ENCODE measurements at regions not wholly inside any gene's neighbourhood (a gene's known extent, or its start where the extent isn't known, plus 50 kb on each side); places are given as distances from the start of the nearest gene placed in this dataset.

GRCh38 chr1:201612645-201613044 lies 73.7 kb downstream of the NAV1 start:
- no peak for DNase-seq

DNA sequence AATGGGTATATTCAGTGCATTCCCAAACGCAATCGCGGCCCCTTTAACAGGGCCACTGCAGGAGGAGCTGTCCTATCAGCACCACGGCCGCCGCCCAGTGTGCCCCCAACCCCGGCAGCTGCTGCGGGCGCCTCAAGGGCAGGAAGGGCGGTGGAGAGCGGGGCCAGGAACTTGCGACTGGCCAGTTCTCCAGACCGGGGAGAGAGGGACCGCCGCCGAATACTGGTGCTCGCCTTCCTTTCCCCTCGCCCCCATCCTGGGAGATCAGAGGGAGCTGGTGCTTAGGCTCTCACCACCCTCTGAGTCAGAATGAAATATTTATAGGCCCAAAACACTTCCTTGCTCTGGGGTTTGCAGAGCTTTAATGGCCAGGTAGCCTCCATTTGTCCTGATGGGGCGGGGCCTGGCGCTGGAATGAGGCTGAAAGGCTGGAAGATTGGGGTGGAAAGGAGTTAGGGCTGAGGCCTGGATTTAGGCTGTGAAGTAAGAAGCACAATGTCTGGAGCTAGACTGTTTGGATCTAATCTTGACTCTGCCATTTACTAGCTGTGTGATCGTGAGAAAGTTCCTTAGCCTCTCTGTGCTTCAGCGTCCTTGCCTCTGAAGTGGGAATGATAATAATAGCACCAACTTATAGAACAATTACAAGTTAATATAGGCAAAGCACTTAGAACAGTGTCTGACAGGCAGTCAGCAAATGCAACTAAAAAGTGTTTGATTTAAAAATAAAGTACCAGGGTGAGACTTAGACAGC lies 75.5 kb downstream of the NAV1 start:
- peak; percentile 56 for DNase-seq

DNA sequence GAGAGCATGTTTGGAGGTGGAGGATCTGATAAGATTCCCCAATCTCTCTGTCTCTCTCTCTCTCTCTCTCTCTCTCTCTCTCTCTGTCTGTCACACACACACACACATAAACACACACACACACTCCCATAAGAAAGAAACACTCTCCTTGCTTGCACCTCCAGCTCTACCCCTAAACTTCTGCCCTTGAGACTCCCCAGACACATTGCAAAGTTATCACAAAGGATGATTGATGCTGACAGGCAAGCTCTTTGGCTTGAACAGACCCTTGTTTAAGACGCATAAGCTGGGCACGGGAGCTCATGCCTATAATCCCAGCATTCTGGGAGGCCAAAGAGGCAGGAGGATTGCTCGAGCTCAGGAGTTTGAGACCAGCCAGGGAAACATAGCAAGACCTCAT lies 78.2 kb downstream of the NAV1 start:
- no peak for DNase-seq

DNA sequence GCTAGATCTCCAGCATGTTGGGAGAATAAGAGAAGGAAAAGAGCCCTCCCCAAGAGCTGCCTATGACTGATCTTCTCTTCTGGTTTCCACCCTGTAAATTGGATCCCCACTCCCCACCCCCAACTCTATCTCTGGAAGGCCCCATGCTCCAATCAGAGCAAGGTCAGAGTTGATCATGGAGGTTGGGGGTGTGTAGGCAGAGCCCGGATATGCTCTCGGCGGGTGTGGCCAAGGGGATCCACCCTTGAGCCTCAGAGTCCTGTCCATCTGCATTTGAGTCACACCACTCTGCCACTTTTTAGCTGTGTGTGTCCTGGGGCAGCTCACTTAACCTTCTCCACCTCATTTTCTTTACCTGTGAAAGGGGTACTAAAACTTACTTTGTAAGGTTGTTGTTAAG lies 79.5 kb downstream of the NAV1 start:
- no peak for DNase-seq

- no peak for DNase-seq
Observed at GRCh38 chr1:201618905-201619304, 80.0 kb downstream of the NAV1 start.

DNA sequence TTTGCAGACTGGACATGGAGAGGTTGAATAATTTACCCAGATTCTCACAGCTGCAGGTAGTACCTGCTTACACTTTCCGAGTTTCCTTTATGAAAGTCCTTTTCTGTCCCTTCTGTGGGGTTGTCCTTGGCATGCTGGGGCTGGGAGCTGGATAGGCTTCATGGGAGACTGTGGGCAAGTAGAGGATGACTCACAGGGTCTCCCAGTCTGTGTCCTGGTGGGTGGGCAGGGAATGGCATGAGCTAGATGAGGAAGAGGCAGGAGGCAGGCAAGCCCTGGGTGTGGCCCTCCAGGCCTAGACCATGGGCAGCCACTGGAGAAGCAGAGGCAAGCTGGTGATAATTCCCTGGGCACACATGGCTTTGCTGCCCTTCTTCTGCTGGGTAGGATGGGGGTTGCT lies 80.6 kb downstream of the NAV1 start:
- DNase-seq: no peak

DNA sequence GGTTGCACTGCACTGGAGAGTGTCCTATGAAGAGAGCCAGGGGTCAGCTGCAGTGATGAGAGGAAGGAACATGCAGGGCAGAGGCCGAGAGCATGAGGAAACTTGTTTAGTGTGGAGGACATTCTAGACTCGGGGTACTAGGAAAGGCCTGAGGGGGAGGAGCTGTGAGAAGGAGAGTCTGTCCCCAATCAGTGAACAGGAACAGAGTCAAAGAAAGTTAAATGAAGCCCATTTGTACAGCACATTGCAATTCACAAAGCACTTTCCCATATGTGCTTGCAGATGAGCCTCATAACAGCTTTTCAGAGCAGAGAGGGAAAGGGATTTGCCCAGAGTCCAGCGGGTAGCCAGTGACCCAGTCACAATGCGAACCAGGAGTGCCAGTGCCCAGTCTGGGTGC lies 83.4 kb downstream of the NAV1 start:
- no peak for DNase-seq

GRCh38 chr1:201622824-201623223 lies 83.9 kb downstream of the NAV1 start:
- no peak for DNase-seq

DNA sequence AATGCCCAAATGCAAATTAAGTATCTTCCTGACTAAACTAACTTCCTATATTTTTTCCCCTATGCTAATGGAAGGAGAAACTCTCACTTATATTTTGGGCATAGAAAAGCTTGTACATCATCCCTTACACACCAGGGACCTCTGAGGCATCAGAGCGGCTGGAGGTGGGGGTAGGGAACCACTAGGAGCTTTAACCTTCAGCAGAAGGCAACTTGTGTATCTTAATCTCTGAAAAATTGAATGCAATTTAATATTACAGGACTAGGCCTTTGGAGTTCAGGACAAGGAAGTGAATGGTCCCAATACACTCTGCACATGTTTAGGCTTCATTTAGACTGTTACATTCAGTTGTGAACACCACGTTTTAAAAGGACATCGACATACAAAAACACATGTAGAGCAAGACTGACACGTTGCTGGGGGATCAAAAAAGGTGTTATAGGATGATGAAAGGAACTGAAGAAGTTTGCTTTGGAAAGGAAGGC lies 85.9 kb downstream of the NAV1 start:
- DNase-seq: no peak

DNA sequence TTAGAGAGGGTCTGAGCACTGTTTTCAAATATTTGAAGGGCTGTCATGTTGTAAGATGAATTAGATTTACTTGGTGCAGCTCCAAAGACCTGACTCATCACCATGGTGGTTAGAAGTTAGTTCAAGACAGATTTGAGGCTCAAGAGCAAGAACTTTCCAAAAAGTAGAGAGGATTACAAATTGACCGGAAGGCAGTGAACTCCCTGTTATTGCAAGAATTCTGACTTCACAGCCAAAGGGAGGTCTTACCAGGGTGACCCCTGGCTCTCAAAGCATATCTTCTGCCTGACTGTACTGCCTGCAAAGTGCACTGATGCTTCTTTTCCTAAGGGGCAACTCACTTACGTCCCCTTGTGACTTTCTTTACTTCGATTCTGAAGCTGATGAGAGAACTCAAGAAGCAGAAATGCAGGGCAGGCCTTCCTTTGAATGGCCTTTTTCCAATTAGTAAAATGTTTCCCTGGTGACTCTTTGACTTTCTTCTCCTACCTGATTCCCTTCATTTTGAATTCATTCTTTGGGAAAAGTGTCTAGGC lies 86.4 kb downstream of the NAV1 start:
- DNase-seq: peak; percentile 50

- DNase-seq: no peak
Observed at GRCh38 chr1:201625851-201626251, 86.9 kb downstream of the NAV1 start.

DNA sequence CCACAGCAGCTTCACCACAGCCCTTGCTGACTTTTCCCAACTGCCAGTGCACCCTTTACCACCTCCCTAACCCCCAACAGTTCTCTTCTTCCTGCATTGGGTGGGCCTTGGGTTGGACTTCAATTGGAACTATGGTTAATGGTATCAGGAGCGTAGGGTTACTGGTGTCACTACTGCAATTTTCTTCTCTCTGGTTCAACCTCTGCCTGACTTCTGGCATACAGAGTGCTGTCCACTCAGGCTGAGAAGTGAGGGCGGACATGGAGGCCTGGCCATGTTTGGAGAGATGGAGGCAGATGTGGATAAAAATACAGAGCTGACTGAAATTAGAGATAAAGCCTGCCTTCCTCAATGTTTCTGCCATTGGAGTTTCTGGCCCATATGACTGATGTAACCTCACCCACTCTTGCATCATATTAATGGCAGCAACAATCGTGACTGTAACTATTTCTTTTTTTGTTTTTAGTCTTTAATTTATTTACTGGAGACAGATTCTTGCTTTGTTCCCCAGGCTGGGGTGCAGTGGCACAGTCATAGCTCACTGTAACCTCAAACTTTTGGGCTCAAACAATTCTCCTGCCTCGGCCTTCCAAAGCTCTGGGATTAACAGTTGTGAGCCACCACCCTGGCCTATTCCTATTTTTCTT lies 87.8 kb downstream of the NAV1 start:
- no peak for DNase-seq

DNA sequence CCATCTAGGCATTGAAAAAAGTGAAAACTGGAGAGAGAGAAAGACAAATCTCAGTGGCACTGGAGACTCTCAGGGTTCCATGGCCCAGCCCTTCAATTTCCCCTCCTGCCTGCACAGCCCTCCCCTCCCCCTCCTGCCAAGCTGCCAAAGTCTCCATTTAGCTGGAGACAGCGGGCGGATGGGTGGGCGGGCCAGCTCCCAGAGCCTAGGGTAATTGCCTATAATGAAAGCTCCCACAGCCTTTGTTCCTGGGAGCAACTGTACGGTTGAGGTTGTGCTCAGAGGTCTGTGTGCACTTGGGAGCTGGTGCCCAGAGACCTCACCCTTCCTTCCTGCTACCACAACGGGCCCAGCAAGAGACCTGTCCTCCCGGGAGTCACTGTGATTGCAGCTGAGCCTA lies 89.6 kb downstream of the NAV1 start:
- DNase-seq: no peak

- DNase-seq: no peak
Observed at GRCh38 chr1:201630582-201630981, 91.7 kb downstream of the NAV1 start.

DNA sequence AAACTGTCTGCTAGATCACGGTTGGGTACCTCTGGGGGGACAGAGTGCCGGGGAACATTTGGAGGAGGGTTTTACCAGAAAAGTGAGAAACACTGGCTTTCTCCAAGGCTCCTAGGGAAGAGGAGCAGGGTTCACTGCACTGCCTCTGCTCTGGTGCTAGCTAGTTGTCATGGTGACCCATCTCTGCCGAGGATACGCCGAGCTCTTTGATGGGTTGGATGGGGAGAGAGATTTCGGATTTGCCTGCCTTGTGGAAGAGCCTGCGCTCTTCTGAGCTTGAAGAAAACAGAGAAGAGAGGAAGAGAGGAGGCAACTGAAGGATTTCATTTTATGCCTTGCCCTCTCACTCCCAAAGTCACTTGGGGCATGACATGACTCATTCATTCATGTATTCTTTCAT lies 92.1 kb downstream of the NAV1 start:
- no peak for DNase-seq

GRCh38 chr1:201632364-201632952 lies 93.5 kb downstream of the NAV1 start:
- DNase-seq: no peak

DNA sequence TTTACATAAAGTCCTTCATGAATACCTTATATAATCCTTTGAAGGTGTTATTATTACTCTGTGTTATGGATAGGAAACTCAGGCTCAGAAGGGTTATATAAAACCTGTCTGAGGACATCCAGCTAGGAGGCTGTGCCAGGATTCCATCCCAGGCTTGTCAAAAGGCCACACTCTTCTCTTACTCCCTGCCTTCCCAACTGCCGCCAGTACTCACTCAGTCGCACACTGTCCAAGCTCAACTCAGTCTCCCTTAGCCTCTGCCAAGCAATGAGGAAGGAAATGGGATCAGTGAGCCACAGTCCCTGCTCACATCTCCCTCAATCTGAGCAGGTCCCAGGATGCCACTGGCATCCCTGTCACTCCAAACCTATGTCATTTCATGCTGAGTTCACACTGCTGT lies 94.4 kb downstream of the NAV1 start:
- peak; percentile 28 for DNase-seq

- DNase-seq: peak; percentile 45
Observed at GRCh38 chr1:201633811-201634210, 94.9 kb downstream of the NAV1 start.

- DNase-seq: peak; percentile 64
Observed at GRCh38 chr1:201634261-201634660, 95.3 kb downstream of the NAV1 start.

DNA sequence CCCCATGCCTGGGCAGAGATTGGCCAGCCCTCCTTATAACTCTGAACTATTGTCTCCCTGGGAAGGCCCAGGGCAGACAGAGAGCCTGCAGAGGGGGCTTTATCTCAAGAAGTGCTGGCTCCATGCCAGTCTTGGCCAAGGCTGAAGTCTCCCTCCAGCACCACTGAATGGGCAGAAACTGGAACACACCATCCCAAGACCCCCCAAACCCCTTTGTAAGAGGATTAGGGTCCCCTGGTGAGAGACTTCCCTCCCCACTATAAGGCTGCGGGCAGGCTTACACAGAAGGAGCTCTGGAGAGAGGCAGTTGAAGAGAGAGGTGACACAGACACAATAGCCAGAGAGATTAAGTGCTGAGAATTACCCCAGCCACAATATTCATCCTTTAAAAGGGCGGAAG lies 97.2 kb downstream of the NAV1 start:
- DNase-seq: peak; percentile 34

- peak; percentile 88 for DNase-seq
Observed at GRCh38 chr1:201636510-201636971, 97.6 kb downstream of the NAV1 start.

- peak; percentile 34 for DNase-seq
Observed at GRCh38 chr1:201637282-201638079, 98.6 kb downstream of the NAV1 start.

DNA sequence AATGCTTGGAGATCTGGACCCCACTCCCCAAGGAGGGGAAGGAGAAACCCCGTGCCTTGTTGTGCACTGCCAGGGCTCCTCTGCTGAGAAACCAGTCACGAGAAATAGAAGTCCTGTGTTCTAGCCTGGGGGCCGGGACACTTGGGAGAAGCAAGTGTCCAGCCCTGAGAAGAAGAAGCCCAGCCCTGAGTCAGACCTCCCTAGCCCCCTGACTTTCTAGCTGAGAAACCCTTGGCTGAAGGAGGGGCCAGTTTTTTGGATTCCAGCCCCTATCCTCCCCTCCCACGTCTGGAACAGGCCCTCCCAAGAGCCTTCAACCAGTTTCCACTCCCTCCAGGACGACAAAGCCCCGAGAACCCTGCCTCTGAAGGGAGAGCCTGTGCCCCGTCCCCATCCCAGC lies 100.5 kb downstream of the NAV1 start:
- no peak for DNase-seq
